A673 (cell line): ENCODE measurements at regions not wholly inside any gene's neighbourhood (a gene's known extent, or its start where the extent isn't known, plus 50 kb on each side); places are given as distances from the start of the nearest gene placed in this dataset.

ENCODE experiments used
- EZH2 ChIP-seq: fragments of 200-600 bp; sonication (generic); IDR thresholded peaks from 2 replicates; pipeline ENCODE4 v1.6.1; 2017; ENCODE audit warnings: borderline replicate concordance, low read depth, mild to moderate bottlenecking, mixed read lengths, antibody characterized with exemption, low read length; ENCODE audit not compliant: poor library complexity, severe bottlenecking
- TF ChIP-seq, protein P1 (sequence below): fragments of 300-800, 200-600 bp; sonication (generic); conservative IDR thresholded peaks from 2 replicates; pipeline ENCODE4 v1.5.1; 2017; ENCODE audit warnings: low read depth, mild to moderate bottlenecking, antibody characterized with exemption, low read length, moderate library complexity, mixed read lengths

DNA sequence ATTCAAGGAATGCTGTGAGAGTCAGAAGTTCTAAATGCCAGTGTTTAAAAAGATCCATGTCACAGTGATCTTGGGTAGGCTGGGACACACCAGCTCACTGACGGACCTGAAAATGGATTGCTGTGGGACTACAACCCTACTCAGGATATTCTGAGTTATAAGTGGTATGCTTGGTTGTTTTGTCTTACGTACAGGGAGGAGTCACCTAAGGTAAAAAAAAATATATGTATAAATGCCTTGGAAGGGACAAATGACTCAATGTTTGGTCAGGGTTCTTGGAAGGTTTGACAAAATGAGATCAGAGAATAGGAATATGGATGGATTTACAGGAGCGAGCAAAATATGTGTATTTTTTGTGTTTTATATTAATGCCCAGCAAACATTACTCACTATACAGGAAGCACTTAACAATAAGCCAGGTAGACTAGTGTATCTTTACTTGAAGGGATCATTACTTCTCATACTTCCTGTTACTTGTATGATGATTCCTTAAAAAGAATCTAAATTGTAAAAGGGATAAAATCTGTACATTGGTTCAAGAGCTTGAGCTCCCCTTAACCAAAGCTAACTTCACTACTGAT, 767.3 kb downstream of the GBE1 start:
- TF ChIP-seq, protein P1, sequence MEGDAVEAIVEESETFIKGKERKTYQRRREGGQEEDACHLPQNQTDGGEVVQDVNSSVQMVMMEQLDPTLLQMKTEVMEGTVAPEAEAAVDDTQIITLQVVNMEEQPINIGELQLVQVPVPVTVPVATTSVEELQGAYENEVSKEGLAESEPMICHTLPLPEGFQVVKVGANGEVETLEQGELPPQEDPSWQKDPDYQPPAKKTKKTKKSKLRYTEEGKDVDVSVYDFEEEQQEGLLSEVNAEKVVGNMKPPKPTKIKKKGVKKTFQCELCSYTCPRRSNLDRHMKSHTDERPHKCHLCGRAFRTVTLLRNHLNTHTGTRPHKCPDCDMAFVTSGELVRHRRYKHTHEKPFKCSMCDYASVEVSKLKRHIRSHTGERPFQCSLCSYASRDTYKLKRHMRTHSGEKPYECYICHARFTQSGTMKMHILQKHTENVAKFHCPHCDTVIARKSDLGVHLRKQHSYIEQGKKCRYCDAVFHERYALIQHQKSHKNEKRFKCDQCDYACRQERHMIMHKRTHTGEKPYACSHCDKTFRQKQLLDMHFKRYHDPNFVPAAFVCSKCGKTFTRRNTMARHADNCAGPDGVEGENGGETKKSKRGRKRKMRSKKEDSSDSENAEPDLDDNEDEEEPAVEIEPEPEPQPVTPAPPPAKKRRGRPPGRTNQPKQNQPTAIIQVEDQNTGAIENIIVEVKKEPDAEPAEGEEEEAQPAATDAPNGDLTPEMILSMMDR = no peak
- TF ChIP-seq EZH2 = no peak
